ENCODE measurements at regions not wholly inside any gene's neighbourhood (a gene's known extent, or its start where the extent isn't known, plus 50 kb on each side); places are given as distances from the start of the nearest gene placed in this dataset.
A peak's percentile ranks its signal among the peaks of the same experiment; 100 is the strongest.
"Not testable (repeated sequence)": the region's sequence is repeated elsewhere in the genome, so short reads cannot be mapped to it uniquely, and the experiment has no call there.

- H3K36me3 ChIP-seq, DNase-seq, H3K27me3 ChIP-seq, H3K4me3 ChIP-seq, H3K9me3 ChIP-seq: not testable (repeated sequence)
Observed at GRCh38 chr2:87445613-87446312, 302.1 kb upstream of the PLGLB2 start.

GRCh38 chr2:87446313-87446696 lies 301.6 kb upstream of the PLGLB2 start:
- not testable (repeated sequence) for H3K27me3 ChIP-seq, DNase-seq, H3K4me3 ChIP-seq

GRCh38 chr2:87449462-87449980 lies 298.4 kb upstream of the PLGLB2 start:
- DNase-seq, H3K36me3 ChIP-seq, H3K4me3 ChIP-seq, H3K27me3 ChIP-seq, H3K9me3 ChIP-seq: not testable (repeated sequence)

More at GRCh38 chr2:87446313-87446696, 301.6 kb upstream of the PLGLB2 start:
- not testable (repeated sequence) for H3K9me3 ChIP-seq, H3K36me3 ChIP-seq

- not testable (repeated sequence) for H3K4me3 ChIP-seq, H3K36me3 ChIP-seq, H3K9me3 ChIP-seq, DNase-seq, H3K27me3 ChIP-seq
Observed at GRCh38 chr2:87452193-87452592, 295.7 kb upstream of the PLGLB2 start.

- peak; percentile 90 for DNase-seq
- not testable (repeated sequence) for H3K4me3 ChIP-seq, H3K36me3 ChIP-seq, H3K9me3 ChIP-seq, H3K27me3 ChIP-seq
Observed at GRCh38 chr2:87452861-87453260, 295.0 kb upstream of the PLGLB2 start.

GRCh38 chr2:87453965-87454364 lies 293.9 kb upstream of the PLGLB2 start:
- not testable (repeated sequence) for H3K4me3 ChIP-seq, H3K27me3 ChIP-seq, H3K9me3 ChIP-seq, H3K36me3 ChIP-seq
- DNase-seq: peak; percentile 31

GRCh38 chr2:87454421-87454820 lies 293.5 kb upstream of the PLGLB2 start:
- not testable (repeated sequence) for H3K4me3 ChIP-seq, H3K9me3 ChIP-seq, H3K36me3 ChIP-seq, H3K27me3 ChIP-seq
- peak; percentile 47 for DNase-seq

GRCh38 chr2:87455209-87455853 lies 292.6 kb upstream of the PLGLB2 start:
- H3K4me3 ChIP-seq, H3K36me3 ChIP-seq, DNase-seq, H3K27me3 ChIP-seq, H3K9me3 ChIP-seq: not testable (repeated sequence)

- H3K4me3 ChIP-seq, H3K27me3 ChIP-seq, H3K9me3 ChIP-seq, DNase-seq, H3K36me3 ChIP-seq: not testable (repeated sequence)
Observed at GRCh38 chr2:87455854-87456249, 292.0 kb upstream of the PLGLB2 start.

- H3K4me3 ChIP-seq: peak overlapping the region; percentile 60
- not testable (repeated sequence) for H3K36me3 ChIP-seq, H3K9me3 ChIP-seq, H3K27me3 ChIP-seq
- peak; percentile 58 for DNase-seq
Observed at GRCh38 chr2:87456477-87457128, 291.3 kb upstream of the PLGLB2 start.

GRCh38 chr2:87457129-87457499 lies 290.8 kb upstream of the PLGLB2 start:
- not testable (repeated sequence) for H3K4me3 ChIP-seq, H3K9me3 ChIP-seq, DNase-seq, H3K36me3 ChIP-seq, H3K27me3 ChIP-seq

- H3K36me3 ChIP-seq, H3K4me3 ChIP-seq, H3K27me3 ChIP-seq, H3K9me3 ChIP-seq, DNase-seq: not testable (repeated sequence)
Observed at GRCh38 chr2:87458938-87459337, 288.9 kb upstream of the PLGLB2 start.

GRCh38 chr2:87460104-87460503 lies 287.8 kb upstream of the PLGLB2 start:
- H3K4me3 ChIP-seq, H3K27me3 ChIP-seq, DNase-seq, H3K36me3 ChIP-seq, H3K9me3 ChIP-seq: not testable (repeated sequence)

- H3K9me3 ChIP-seq, DNase-seq, H3K4me3 ChIP-seq, H3K36me3 ChIP-seq, H3K27me3 ChIP-seq: not testable (repeated sequence)
Observed at GRCh38 chr2:87460662-87461061, 287.2 kb upstream of the PLGLB2 start.

- not testable (repeated sequence) for H3K36me3 ChIP-seq, H3K9me3 ChIP-seq, DNase-seq, H3K27me3 ChIP-seq, H3K4me3 ChIP-seq
Observed at GRCh38 chr2:87461671-87462070, 286.2 kb upstream of the PLGLB2 start.

GRCh38 chr2:87464219-87464618 lies 283.7 kb upstream of the PLGLB2 start:
- not testable (repeated sequence) for H3K27me3 ChIP-seq, H3K36me3 ChIP-seq, H3K9me3 ChIP-seq, H3K4me3 ChIP-seq, DNase-seq

GRCh38 chr2:87465730-87466129 lies 282.2 kb upstream of the PLGLB2 start:
- not testable (repeated sequence) for H3K36me3 ChIP-seq, H3K27me3 ChIP-seq, H3K4me3 ChIP-seq, H3K9me3 ChIP-seq, DNase-seq

- H3K27me3 ChIP-seq, H3K4me3 ChIP-seq, DNase-seq, H3K9me3 ChIP-seq, H3K36me3 ChIP-seq: not testable (repeated sequence)
Observed at GRCh38 chr2:87466591-87467120, 281.2 kb upstream of the PLGLB2 start.

Measured in MG63 (cell line).